ENCODE measurements at regions not wholly inside any gene's neighbourhood (a gene's known extent, or its start where the extent isn't known, plus 50 kb on each side); places are given as distances from the start of the nearest gene placed in this dataset.

GRCh38 chr10:124198125-124198501, 104.7 kb upstream of the CHST15 start:
- ChIA-PET CTCF (interaction anchor here (2.0 kb wide), 1 partner anchor 191 kb away, joined by 8 read pairs; no protein-coding TSS in a partner anchor), POLR2A (no interaction called here)
- H3K4me3 Mint-ChIP-seq: no peak overlapping the region
- H3K9me3 Mint-ChIP-seq: peaks cover 13% of the 10 kb centered on the region
- no peak overlapping the region for H3K27ac Mint-ChIP-seq
- peaks cover 7% of the 10 kb centered on the region for H3K4me1 Mint-ChIP-seq
- peaks cover 6% of the 10 kb centered on the region for H3K27me3 Mint-ChIP-seq (ENCODE audit: low read depth)
- DNase-seq (ENCODE audit: low spot score) (no peak), ATAC-seq (no peak)
- H3K36me3 Mint-ChIP-seq: no peaks in the 10 kb centered on the region
- TF ChIP-seq FOXJ3 (CRISPR knock-in tag; IDR thresholded peaks at IDR 0.05; ENCODE audit: borderline replicate concordance) (no peak), ELF4 (CRISPR knock-in tag; IDR thresholded peaks at IDR 0.05; ENCODE audit: low read depth) (no peak), ZNF396 (CRISPR knock-in tag; IDR thresholded peaks at IDR 0.05; ENCODE audit: borderline replicate concordance) (no peak), RELA (CRISPR knock-in tag; IDR thresholded peaks at IDR 0.05; ENCODE audit: borderline replicate concordance) (no peak), JAZF1 (CRISPR knock-in tag; IDR thresholded peaks at IDR 0.05) (no peak), ATF2 (CRISPR knock-in tag; IDR thresholded peaks at IDR 0.05; ENCODE audit: borderline replicate concordance, low read depth) (no peak), ZNF671 (CRISPR knock-in tag; IDR thresholded peaks at IDR 0.05) (no peak), ZNF416 (CRISPR knock-in tag; IDR thresholded peaks at IDR 0.05) (no peak), NR2C2 (CRISPR knock-in tag; IDR thresholded peaks at IDR 0.05) (no peak), RORB (CRISPR knock-in tag; IDR thresholded peaks at IDR 0.05) (no peak), SP1 (CRISPR knock-in tag; conservative IDR thresholded peaks at IDR 0.05) (no peak), MXD4 (CRISPR knock-in tag; IDR thresholded peaks at IDR 0.05; ENCODE audit: borderline replicate concordance) (no peak), NFATC4 (CRISPR knock-in tag; IDR thresholded peaks at IDR 0.05) (no peak), PRDM15 (CRISPR knock-in tag; IDR thresholded peaks at IDR 0.05) (no peak), MYBL2 (CRISPR knock-in tag; IDR thresholded peaks at IDR 0.05) (no peak), CREB1 (CRISPR knock-in tag; IDR thresholded peaks at IDR 0.05) (no peak), ERG (CRISPR knock-in tag; IDR thresholded peaks at IDR 0.05) (no peak), ARID4B (CRISPR knock-in tag; IDR thresholded peaks at IDR 0.05; ENCODE audit: borderline replicate concordance) (no peak), USF2 (CRISPR knock-in tag; IDR thresholded peaks at IDR 0.05) (no peak)

Measured in WTC11 (cell line).